ENCODE measurements at regions not wholly inside any gene's neighbourhood (a gene's known extent, or its start where the extent isn't known, plus 50 kb on each side); places are given as distances from the start of the nearest gene placed in this dataset.
A peak's percentile ranks its signal among the peaks of the same experiment; 100 is the strongest.

DNA sequence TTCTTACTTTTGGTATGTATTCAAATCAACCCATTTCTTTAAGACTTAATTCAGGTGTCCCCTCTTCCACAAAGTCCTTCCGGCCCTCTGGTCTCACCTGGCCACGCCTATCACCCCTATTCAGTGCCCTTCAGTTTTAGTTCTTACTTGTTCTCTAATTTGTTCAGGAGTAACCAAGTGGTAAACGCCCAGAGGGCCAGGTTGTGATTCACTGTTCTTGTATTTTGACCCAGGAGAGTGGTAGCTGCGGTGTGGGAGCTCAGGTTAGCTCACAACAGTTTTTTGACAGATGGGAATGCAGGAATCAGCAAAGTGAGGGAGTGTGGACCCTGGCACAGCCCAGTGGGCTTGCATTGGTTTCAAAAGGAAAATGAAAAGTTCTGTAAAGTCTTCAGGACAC is 81.7 kb upstream of the RIPOR2 start:
- no peak for TF ChIP-seq CTCF (IDR thresholded peaks at IDR 0.05; ENCODE audit: low read length, missing control alignments)
- H3K4me3 ChIP-seq (replicated peaks; ENCODE audit: low read depth, low read length) = no peak overlapping the region
- no peak for DNase-seq (ENCODE audit: low read depth)

- peak; percentile 87 for DNase-seq (ENCODE audit: low read depth)
- H3K4me3 ChIP-seq (replicated peaks; ENCODE audit: low read depth, low read length) = no peak overlapping the region
- peak; percentile 81 for TF ChIP-seq CTCF (IDR thresholded peaks at IDR 0.05; ENCODE audit: low read length, missing control alignments)
Observed at GRCh38 chr6:25017932-25018567, 82.3 kb upstream of the RIPOR2 start.

DNA sequence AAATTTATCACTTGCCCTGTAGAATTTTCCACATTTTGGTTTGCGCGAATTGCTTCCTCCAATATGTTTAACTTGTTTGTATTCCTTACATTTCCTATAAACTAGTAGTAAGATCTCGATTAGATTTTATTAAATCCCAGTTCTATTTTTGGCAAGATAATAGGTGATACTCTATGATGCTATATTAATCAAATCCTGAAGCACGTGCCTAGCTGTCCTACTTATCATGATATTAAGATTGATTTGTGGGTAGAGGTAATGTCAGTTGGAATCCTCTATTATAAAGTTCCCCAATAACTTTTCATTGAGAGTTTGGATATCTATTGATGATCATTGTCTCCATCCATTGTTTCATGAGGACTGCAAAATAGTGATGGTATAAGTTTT is 82.8 kb upstream of the RIPOR2 start:
- no peak for DNase-seq (ENCODE audit: low read depth)
- H3K4me3 ChIP-seq (replicated peaks; ENCODE audit: low read depth, low read length) = no peak overlapping the region
- TF ChIP-seq CTCF (IDR thresholded peaks at IDR 0.05; ENCODE audit: low read length, missing control alignments) = no peak

DNA sequence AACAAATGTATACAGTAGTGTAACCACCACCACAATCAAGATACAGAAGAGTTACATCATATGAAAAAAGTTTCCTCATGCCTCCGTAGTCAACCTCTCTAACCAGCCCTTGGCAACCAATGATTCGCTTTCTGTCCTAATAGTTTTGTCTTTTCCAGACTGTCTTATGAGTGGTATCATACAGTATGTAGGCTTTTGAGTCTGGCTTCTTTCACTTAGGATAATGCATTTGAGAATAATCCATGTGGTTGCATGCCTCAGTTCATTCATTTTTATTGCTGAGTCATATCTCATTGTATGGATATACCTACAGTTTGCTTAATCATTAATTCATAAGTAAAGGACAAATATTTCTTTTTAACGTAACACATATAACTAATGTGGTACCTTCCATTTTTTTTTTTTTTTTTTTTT is 86.4 kb upstream of the RIPOR2 start:
- peak; percentile 56 for DNase-seq (ENCODE audit: low read depth)
- TF ChIP-seq CTCF (IDR thresholded peaks at IDR 0.05; ENCODE audit: low read length, missing control alignments) = no peak
- no peak overlapping the region for H3K4me3 ChIP-seq (replicated peaks; ENCODE audit: low read depth, low read length)

- TF ChIP-seq CTCF (IDR thresholded peaks at IDR 0.05; ENCODE audit: low read length, missing control alignments) = no peak
- no peak overlapping the region for H3K4me3 ChIP-seq (replicated peaks; ENCODE audit: low read depth, low read length)
- no peak for DNase-seq (ENCODE audit: low read depth)
Observed at GRCh38 chr6:25023781-25024180, 88.0 kb upstream of the RIPOR2 start.

DNA sequence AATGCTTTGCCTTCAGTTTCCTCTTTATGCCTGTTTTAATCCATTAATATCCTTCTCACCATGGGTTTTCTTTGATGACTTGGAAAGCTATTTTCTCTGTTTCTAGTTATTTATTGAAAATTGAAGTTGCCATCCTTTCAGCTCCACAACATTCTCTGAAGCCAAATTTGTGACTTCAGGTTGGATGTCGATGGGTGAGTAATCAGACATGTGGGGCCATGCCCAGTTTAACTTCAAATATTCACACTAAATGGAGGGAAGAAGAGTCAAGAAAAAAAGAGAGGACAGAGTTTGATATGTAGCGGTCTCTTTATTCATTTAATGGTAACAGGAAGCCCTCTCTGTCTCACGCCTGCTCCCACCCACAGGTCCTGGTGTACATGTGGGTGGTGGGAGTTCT is 89.1 kb upstream of the RIPOR2 start:
- H3K4me3 ChIP-seq (replicated peaks; ENCODE audit: low read depth, low read length) = no peak overlapping the region
- no peak for TF ChIP-seq CTCF (IDR thresholded peaks at IDR 0.05; ENCODE audit: low read length, missing control alignments)
- no peak for DNase-seq (ENCODE audit: low read depth)

- no peak for DNase-seq (ENCODE audit: low read depth)
- no peak for TF ChIP-seq CTCF (IDR thresholded peaks at IDR 0.05; ENCODE audit: low read length, missing control alignments)
- no peak overlapping the region for H3K4me3 ChIP-seq (replicated peaks; ENCODE audit: low read depth, low read length)
Observed at GRCh38 chr6:25025248-25025918, 89.6 kb upstream of the RIPOR2 start.
